Glutamatergic neuron (in vitro differentiated cells): ENCODE measurements at regions not wholly inside any gene's neighbourhood (a gene's known extent, or its start where the extent isn't known, plus 50 kb on each side); places are given as distances from the start of the nearest gene placed in this dataset.

ENCODE experiments used
- DNase-seq: peaks from one replicate; pipeline ENCODE4 v3.0.0; 2022
- H3K27ac Mint-ChIP-seq: one replicate; pipeline ENCODE4 v1.8.0; 2020; ENCODE audit warnings: mild to moderate bottlenecking, mixed read lengths, inconsistent platforms; ENCODE audit not compliant: unreplicated experiment
- H3K27me3 Mint-ChIP-seq: one replicate; pipeline ENCODE4 v1.8.0; 2020; ENCODE audit warnings: mild to moderate bottlenecking, moderate library complexity, mixed read lengths, inconsistent platforms; ENCODE audit not compliant: unreplicated experiment
- H3K36me3 Mint-ChIP-seq: one replicate; pipeline ENCODE4 v1.8.0; 2020; ENCODE audit warnings: mild to moderate bottlenecking, mixed read lengths, inconsistent platforms; ENCODE audit not compliant: unreplicated experiment
- H3K4me1 Mint-ChIP-seq: one replicate; pipeline ENCODE4 v1.8.0; 2020; ENCODE audit warnings: mild to moderate bottlenecking, low read depth, mixed read lengths, inconsistent platforms; ENCODE audit not compliant: unreplicated experiment
- H3K4me3 Mint-ChIP-seq: one replicate; pipeline ENCODE4 v1.8.0; 2020; ENCODE audit warnings: mild to moderate bottlenecking, mixed read lengths, inconsistent platforms; ENCODE audit not compliant: unreplicated experiment
- H3K9me3 Mint-ChIP-seq: one replicate; pipeline ENCODE4 v1.8.0; 2020; ENCODE audit warnings: mild to moderate bottlenecking, moderate library complexity, mixed read lengths, inconsistent platforms; ENCODE audit not compliant: unreplicated experiment
- TF ChIP-seq, protein P1 (sequence below): fragments of 200-600 bp; sonication (generic); IDR thresholded peaks from one replicate; pipeline ENCODE4 v1.5.0; 2021; ENCODE audit not compliant: partially characterized antibody, unreplicated experiment

DNA sequence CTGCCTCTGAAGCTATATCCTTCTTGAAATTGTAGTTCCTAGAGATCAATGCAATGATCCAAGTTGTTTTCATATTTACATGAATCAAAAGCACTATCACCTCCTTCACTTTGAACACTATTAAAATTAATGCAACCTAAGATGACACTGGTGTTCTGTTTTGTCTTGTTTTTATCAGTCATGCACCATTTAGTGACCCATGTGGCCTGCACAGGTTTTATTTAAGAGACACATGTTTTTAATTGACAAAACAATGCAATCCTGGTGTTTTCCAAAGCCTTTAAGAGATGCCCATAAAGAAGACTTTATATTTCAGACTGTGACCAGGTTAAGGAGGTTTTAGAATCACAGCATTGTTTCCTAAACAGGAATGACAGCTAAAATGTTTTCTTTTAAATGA lies 177.5 kb downstream of the FAM181B start:
- Mint-ChIP-seq H3K9me3 (no peaks in the 10 kb centered on the region), H3K4me3 (no peak overlapping the region), H3K27ac (no peak overlapping the region), H3K27me3 (no peaks in the 10 kb centered on the region), H3K4me1 (peaks cover 3% of the 10 kb centered on the region), H3K36me3 (no peaks in the 10 kb centered on the region)
- TF ChIP-seq, protein P1, sequence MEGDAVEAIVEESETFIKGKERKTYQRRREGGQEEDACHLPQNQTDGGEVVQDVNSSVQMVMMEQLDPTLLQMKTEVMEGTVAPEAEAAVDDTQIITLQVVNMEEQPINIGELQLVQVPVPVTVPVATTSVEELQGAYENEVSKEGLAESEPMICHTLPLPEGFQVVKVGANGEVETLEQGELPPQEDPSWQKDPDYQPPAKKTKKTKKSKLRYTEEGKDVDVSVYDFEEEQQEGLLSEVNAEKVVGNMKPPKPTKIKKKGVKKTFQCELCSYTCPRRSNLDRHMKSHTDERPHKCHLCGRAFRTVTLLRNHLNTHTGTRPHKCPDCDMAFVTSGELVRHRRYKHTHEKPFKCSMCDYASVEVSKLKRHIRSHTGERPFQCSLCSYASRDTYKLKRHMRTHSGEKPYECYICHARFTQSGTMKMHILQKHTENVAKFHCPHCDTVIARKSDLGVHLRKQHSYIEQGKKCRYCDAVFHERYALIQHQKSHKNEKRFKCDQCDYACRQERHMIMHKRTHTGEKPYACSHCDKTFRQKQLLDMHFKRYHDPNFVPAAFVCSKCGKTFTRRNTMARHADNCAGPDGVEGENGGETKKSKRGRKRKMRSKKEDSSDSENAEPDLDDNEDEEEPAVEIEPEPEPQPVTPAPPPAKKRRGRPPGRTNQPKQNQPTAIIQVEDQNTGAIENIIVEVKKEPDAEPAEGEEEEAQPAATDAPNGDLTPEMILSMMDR, result no peak
- no peak for DNase-seq

DNA sequence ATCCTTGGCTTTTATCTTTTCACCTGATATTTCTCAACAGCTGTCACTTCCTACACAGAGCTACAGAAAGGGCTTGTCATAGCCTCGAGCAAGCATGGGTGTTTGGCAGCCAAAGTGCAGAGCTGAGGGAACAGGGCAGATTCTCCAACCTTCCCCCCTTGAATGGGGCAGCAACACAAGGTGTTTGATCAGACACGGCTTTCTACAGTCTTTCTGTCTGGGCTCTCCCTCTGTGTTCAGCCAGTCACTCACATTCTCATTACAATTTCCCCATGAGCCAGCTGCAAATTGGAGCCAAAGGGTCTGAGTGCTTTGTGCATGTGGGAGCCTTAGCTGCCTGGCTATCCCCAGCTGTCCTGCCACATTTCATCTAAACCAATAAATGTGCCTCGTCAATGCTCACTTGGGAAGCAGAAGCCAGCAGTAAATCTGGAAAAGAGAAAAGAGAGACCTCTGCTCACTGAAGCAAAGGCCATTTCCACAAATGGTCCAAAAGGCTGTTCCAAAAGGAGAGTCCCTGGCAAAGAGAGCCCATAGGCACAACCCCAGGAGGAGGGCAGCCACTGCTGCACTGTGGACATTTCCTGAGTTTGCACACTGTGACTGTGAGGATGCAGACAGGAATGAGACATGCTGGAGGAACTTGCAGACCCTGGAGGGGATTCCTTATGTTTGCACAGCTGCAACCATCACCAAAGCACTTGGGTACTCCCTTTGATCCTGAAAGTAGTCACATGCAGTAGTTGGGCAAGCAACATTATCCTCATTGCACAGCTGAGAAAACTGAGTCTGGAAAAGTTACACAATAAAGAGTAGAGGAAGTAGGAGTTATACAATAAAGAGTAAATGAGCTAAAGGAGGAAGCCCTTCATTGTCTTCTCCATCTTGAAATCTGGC lies 186.8 kb downstream of the FAM181B start:
- TF ChIP-seq, protein P1, result no peak
- Mint-ChIP-seq H3K9me3 (peaks cover 3% of the 10 kb centered on the region), H3K4me3 (peak overlapping the region; percentile 14), H3K27ac (peak overlapping the region; percentile 90), H3K4me1 (peaks cover 16% of the 10 kb centered on the region), H3K36me3 (no peaks in the 10 kb centered on the region), H3K27me3 (no peaks in the 10 kb centered on the region)
- peak; percentile 27 for DNase-seq

DNA sequence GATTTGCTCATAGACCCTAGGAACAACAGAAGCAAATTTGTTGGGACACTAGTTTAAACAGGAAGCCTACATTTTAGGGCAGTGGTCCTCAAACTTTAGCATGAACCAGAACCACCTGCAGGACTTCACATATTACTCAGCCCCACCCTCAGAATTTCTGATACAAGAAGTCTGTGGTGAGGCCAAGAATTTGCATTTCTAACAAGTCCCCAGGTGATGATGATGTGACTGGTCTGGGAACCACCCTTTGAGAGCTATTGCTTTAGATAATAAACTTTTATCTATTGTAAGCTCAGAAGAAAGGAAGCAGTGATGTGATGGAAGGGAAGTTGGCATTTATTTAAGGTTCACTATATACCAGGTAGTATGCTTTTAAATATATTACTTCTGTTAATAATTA lies 194.0 kb downstream of the FAM181B start:
- no peak for DNase-seq
- TF ChIP-seq, protein P1, result no peak
- no peak overlapping the region for H3K4me3 Mint-ChIP-seq
- no peaks in the 10 kb centered on the region for H3K9me3 Mint-ChIP-seq
- no peak overlapping the region for H3K27ac Mint-ChIP-seq
- no peaks in the 10 kb centered on the region for H3K4me1 Mint-ChIP-seq
- no peaks in the 10 kb centered on the region for H3K36me3 Mint-ChIP-seq
- no peaks in the 10 kb centered on the region for H3K27me3 Mint-ChIP-seq

DNA sequence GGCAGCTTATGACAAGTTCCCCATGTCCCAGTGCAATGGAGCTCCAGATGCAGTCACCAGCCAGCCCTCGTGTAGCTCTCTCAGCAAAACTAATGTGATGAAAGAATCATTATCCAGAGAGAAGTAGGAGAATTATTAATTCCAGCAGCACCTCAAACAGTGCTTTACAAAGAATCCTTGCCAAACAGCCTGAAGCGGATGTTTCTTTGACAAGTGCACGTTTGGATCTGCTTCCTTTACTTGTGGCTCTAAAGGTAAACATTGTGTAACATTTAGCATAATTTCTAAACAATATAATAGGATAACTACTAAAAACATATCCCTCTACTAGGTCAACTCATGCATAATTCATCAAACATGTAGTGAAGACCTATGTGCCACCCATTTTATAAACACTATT lies 197.0 kb downstream of the FAM181B start:
- no peak for DNase-seq
- no peak overlapping the region for H3K27ac Mint-ChIP-seq
- H3K36me3 Mint-ChIP-seq, result no peaks in the 10 kb centered on the region
- H3K9me3 Mint-ChIP-seq, result no peaks in the 10 kb centered on the region
- peaks cover 1% of the 10 kb centered on the region for H3K4me1 Mint-ChIP-seq
- TF ChIP-seq, protein P1, result no peak
- no peaks in the 10 kb centered on the region for H3K27me3 Mint-ChIP-seq
- H3K4me3 Mint-ChIP-seq, result no peak overlapping the region

DNA sequence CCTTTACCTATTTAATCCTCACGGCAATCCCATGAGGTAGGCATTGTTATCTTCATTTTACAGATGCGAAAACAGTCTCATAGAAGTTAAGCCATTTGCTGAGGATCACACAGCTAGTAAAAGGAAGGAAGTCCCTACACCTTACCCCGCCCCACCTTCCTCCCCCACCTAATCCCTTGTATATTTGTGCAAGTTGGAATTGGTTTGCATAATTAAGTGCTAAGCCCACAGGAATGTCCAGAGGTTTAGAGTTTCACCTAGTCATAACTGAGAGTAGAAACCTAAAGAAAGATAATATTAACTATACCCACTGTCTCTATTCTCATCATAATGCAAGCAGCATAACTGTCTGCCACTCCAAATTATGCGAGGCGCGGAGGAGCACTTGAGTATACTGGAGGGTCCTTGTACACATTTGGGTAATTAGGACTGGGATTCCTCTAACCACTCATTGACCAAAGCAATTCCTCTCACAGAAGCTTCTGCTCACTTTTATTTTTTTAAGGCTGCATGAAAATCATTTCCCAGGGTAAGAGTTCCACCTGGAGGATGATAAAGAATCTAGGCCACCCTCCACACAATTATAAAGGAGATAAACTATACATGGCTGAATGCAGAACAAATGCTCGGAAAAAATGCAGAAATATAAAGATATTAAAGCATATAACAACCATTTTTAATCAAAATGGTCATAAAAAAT lies 199.9 kb downstream of the FAM181B start:
- H3K36me3 Mint-ChIP-seq, result no peaks in the 10 kb centered on the region
- TF ChIP-seq, protein P1, result no peak
- H3K27ac Mint-ChIP-seq, result no peak overlapping the region
- H3K4me1 Mint-ChIP-seq, result peaks cover 9% of the 10 kb centered on the region
- no peak for DNase-seq
- H3K27me3 Mint-ChIP-seq, result no peaks in the 10 kb centered on the region
- H3K9me3 Mint-ChIP-seq, result no peaks in the 10 kb centered on the region
- H3K4me3 Mint-ChIP-seq, result no peak overlapping the region
